ENCODE measurements at regions not wholly inside any gene's neighbourhood (a gene's known extent, or its start where the extent isn't known, plus 50 kb on each side); places are given as distances from the start of the nearest gene placed in this dataset.

- peaks cover 23% of the 10 kb centered on the region for H3K27me3 Mint-ChIP-seq (ENCODE audit: low read depth, unreplicated experiment)
- Histone ChIP-seq H3K9ac (ENCODE audit: low read length) (no peak overlapping the region), H3K27ac (ENCODE audit: low read depth, low read length) (no peak overlapping the region), H3K79me2 (ENCODE audit: insufficient read depth, low read length) (no peaks in the 10 kb centered on the region), H2AFZ (ENCODE audit: low read depth, low read length) (peak overlapping the region; percentile 18), H4K20me1 (ENCODE audit: insufficient read depth, low read length) (no peaks in the 10 kb centered on the region), H3K27me3 (ENCODE audit: insufficient read depth, low read length) (peaks cover 2% of the 10 kb centered on the region), H3K36me3 (ENCODE audit: insufficient read depth, low read length) (no peaks in the 10 kb centered on the region), H3K4me3 (ENCODE audit: insufficient read depth, low read depth, low read length) (no peak overlapping the region), H3K9me3 (ENCODE audit: insufficient read depth, low read depth, low read length) (no peaks in the 10 kb centered on the region), H3K4me1 (ENCODE audit: insufficient read depth, low read length) (peaks cover 5% of the 10 kb centered on the region), H3K4me2 (ENCODE audit: low read length) (peak overlapping the region; percentile 53)
- H3K4me1 Mint-ChIP-seq (ENCODE audit: low read depth, unreplicated experiment): peaks cover 9% of the 10 kb centered on the region
- TF ChIP-seq, protein P1, sequence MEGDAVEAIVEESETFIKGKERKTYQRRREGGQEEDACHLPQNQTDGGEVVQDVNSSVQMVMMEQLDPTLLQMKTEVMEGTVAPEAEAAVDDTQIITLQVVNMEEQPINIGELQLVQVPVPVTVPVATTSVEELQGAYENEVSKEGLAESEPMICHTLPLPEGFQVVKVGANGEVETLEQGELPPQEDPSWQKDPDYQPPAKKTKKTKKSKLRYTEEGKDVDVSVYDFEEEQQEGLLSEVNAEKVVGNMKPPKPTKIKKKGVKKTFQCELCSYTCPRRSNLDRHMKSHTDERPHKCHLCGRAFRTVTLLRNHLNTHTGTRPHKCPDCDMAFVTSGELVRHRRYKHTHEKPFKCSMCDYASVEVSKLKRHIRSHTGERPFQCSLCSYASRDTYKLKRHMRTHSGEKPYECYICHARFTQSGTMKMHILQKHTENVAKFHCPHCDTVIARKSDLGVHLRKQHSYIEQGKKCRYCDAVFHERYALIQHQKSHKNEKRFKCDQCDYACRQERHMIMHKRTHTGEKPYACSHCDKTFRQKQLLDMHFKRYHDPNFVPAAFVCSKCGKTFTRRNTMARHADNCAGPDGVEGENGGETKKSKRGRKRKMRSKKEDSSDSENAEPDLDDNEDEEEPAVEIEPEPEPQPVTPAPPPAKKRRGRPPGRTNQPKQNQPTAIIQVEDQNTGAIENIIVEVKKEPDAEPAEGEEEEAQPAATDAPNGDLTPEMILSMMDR (IDR thresholded peaks at IDR 0.05; ENCODE audit: insufficient read depth, low read depth, low read length): no peak
- TF ChIP-seq EZH2 (IDR thresholded peaks at IDR 0.05; ENCODE audit: insufficient read depth, low read length): no peak
- H3K36me3 Mint-ChIP-seq (ENCODE audit: low read depth, unreplicated experiment): no peaks in the 10 kb centered on the region
- FAIRE-seq: no peak
- peak overlapping the region; percentile 75 for H3K27ac Mint-ChIP-seq (ENCODE audit: unreplicated experiment)
- peaks cover 4% of the 10 kb centered on the region for H3K9me3 Mint-ChIP-seq (ENCODE audit: unreplicated experiment)
- peak; percentile 32 for DNase-seq (ENCODE audit: low read depth)
- H3K4me3 Mint-ChIP-seq (ENCODE audit: unreplicated experiment): no peak overlapping the region
Measured at GRCh38 chr15:79179108-79179561, 88.6 kb upstream of the RASGRF1 start.

GRCh38 chr15:79178594-79178993, 88.0 kb upstream of the RASGRF1 start:
- H3K27ac Mint-ChIP-seq (ENCODE audit: unreplicated experiment): peak overlapping the region; percentile 75
- Histone ChIP-seq H2AFZ (ENCODE audit: low read depth, low read length) (no peak overlapping the region), H3K79me2 (ENCODE audit: insufficient read depth, low read length) (no peaks in the 10 kb centered on the region), H3K27ac (ENCODE audit: low read depth, low read length) (no peak overlapping the region), H3K4me2 (ENCODE audit: low read length) (no peak overlapping the region), H3K9me3 (ENCODE audit: insufficient read depth, low read depth, low read length) (no peaks in the 10 kb centered on the region), H4K20me1 (ENCODE audit: insufficient read depth, low read length) (no peaks in the 10 kb centered on the region), H3K9ac (ENCODE audit: low read length) (no peak overlapping the region), H3K36me3 (ENCODE audit: insufficient read depth, low read length) (no peaks in the 10 kb centered on the region), H3K4me1 (ENCODE audit: insufficient read depth, low read length) (peaks cover 5% of the 10 kb centered on the region), H3K4me3 (ENCODE audit: insufficient read depth, low read depth, low read length) (no peak overlapping the region), H3K27me3 (ENCODE audit: insufficient read depth, low read length) (peaks cover 5% of the 10 kb centered on the region)
- no peak overlapping the region for H3K4me3 Mint-ChIP-seq (ENCODE audit: unreplicated experiment)
- H3K27me3 Mint-ChIP-seq (ENCODE audit: low read depth, unreplicated experiment): peaks cover 27% of the 10 kb centered on the region
- peaks cover 4% of the 10 kb centered on the region for H3K9me3 Mint-ChIP-seq (ENCODE audit: unreplicated experiment)
- no peak for DNase-seq (ENCODE audit: low read depth)
- no peaks in the 10 kb centered on the region for H3K36me3 Mint-ChIP-seq (ENCODE audit: low read depth, unreplicated experiment)
- no peak for FAIRE-seq
- peaks cover 9% of the 10 kb centered on the region for H3K4me1 Mint-ChIP-seq (ENCODE audit: low read depth, unreplicated experiment)
- TF ChIP-seq EZH2 (IDR thresholded peaks at IDR 0.05; ENCODE audit: insufficient read depth, low read length): no peak
- TF ChIP-seq, protein P1 (IDR thresholded peaks at IDR 0.05; ENCODE audit: insufficient read depth, low read depth, low read length): no peak

DNA sequence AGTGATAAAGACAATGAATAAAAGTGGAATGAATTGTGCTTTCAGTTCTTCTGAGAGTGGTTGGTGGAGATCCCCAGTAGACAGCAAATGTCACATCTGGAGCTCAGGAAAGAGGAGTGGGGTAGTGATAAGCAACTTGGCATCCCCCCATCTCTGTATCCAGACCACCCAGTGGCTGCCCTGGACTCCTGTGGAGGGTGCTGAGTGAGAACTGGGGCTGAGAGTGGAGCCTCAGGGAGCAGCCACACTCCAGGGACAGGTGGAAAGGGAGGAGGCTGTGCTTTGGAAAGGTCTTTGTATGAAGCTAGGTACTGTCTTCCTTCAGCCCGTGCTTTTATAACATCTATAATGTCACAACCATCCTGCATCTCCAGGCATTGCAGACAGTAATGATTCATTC, 85.6 kb upstream of the RASGRF1 start:
- Mint-ChIP-seq H3K36me3 (ENCODE audit: low read depth, unreplicated experiment) (no peaks in the 10 kb centered on the region), H3K4me1 (ENCODE audit: low read depth, unreplicated experiment) (peaks cover 19% of the 10 kb centered on the region), H3K27ac (ENCODE audit: unreplicated experiment) (no peak overlapping the region), H3K9me3 (ENCODE audit: unreplicated experiment) (peaks cover 4% of the 10 kb centered on the region), H3K27me3 (ENCODE audit: low read depth, unreplicated experiment) (peaks cover 35% of the 10 kb centered on the region), H3K4me3 (ENCODE audit: unreplicated experiment) (no peak overlapping the region)
- DNase-seq (ENCODE audit: low read depth) (no peak), FAIRE-seq (no peak)
- Histone ChIP-seq H3K9ac (ENCODE audit: low read length) (no peak overlapping the region), H3K4me3 (ENCODE audit: insufficient read depth, low read depth, low read length) (no peak overlapping the region), H3K4me1 (ENCODE audit: insufficient read depth, low read length) (peaks cover 5% of the 10 kb centered on the region), H4K20me1 (ENCODE audit: insufficient read depth, low read length) (no peaks in the 10 kb centered on the region), H2AFZ (ENCODE audit: low read depth, low read length) (no peak overlapping the region), H3K27me3 (ENCODE audit: insufficient read depth, low read length) (peaks cover 5% of the 10 kb centered on the region), H3K9me3 (ENCODE audit: insufficient read depth, low read depth, low read length) (no peaks in the 10 kb centered on the region), H3K79me2 (ENCODE audit: insufficient read depth, low read length) (no peaks in the 10 kb centered on the region), H3K27ac (ENCODE audit: low read depth, low read length) (no peak overlapping the region), H3K36me3 (ENCODE audit: insufficient read depth, low read length) (no peaks in the 10 kb centered on the region), H3K4me2 (ENCODE audit: low read length) (no peak overlapping the region)
- TF ChIP-seq, protein P1 (IDR thresholded peaks at IDR 0.05; ENCODE audit: insufficient read depth, low read depth, low read length): no peak
- TF ChIP-seq EZH2 (IDR thresholded peaks at IDR 0.05; ENCODE audit: insufficient read depth, low read length): no peak

Measured in astrocyte (in vitro differentiated cells and primary cell).